ENCODE measurements at regions not wholly inside any gene's neighbourhood (a gene's known extent, or its start where the extent isn't known, plus 50 kb on each side); places are given as distances from the start of the nearest gene placed in this dataset.

DNA sequence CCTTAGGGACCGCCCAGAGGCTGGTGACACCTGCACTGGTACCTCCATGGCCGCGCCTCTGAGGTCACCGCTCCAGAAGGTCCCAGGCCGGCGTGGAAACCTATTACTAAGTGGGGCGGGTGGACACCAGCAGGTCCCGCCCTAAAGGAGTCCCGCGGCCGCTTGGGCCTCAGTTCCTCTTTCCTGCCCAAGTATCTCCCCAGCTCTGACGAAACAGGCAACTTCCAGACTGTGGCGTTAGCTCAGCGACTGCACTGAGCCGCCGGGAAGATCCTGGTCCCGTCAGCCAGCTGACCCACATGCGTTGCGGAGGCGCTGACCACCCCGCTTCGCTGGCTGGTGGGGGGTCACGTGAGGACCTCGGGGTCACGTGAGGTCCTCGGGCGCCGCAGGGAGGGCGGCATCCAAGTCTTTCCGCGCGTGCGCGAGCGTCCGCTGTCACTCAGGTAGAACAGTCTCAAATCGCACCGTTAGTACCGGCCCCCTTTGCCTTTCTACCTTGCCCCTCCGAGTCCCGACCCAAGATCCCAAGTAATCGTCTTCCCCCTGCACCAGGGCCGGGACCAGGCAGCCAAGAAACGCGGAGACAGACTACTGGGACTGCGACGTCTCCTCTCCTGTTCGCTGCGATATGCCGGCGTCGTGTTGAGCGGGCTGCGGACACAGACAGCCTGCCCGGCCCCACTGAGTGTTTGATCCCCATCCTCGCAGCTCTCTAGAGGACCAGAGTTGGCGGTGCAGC lies 53.7 kb upstream of the KDM4C start:
- DNase-seq, result peak; percentile 89 to 94

DNA sequence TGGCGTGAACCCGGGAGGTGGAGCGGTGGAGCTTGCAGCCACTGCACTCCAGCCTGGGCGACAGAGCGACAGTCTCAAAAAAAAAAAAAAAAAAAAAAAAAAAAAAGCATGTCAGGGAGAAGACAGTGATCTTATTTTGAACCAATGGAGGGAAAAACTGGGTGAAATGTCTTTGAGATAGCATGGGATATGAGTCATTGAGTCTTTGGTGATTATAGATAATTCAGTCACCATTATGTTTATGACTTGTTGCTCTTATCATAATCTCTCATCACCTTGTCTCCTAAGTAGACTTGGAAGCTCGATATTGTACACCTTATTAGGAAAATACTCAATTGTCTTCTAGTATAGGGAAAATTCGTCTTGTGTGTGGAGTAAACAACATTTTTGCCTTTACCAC lies 55.1 kb upstream of the KDM4C start:
- Histone ChIP-seq H3K9me3 (ENCODE audit: control insufficient read depth in 2 of 2, insufficient read depth in 1 of 2, low read depth in 1 of 2, low read length in 1 of 2) (peaks cover 0 to 4% of the 10 kb centered on the region in 2 donors), H3K4me1 (ENCODE audit: control insufficient read depth in 3 of 3, insufficient read depth in 2 of 3, low read depth in 1 of 3, low read length in 2 of 3) (peaks cover 0 to 4% (median 0%) of the 10 kb centered on the region in 3 donors), H3K27ac (ENCODE audit: low read depth in 1 of 3, low read length in 2 of 3) (no peak overlapping the region), H3K27me3 (ENCODE audit: control insufficient read depth in 3 of 3, insufficient read depth in 3 of 3, low read length in 3 of 3) (peaks cover 0 to 3% (median 0%) of the 10 kb centered on the region in 3 donors), H3K4me3 (ENCODE audit: low read depth in 1 of 3, low read length in 3 of 3) (no peak overlapping the region), H3K36me3 (ENCODE audit: control insufficient read depth in 3 of 3, insufficient read depth in 2 of 3, low read depth in 1 of 3, low read length in 3 of 3) (no peaks in the 10 kb centered on the region)
- WGBS, 3 donors, result 71 to 83% (median 74%) methylated on average over 7 of the region's 7 CpGs
- FAIRE-seq (no peak), DNase-seq (peak in 1 of 2 donors; percentile 43)

More for the DNA sequence above, 53.7 kb upstream of the KDM4C start:
- Histone ChIP-seq H3K27ac (ENCODE audit: low read depth in 1 of 3, low read length in 2 of 3) (peak overlapping the region; percentile 77 to 95 (median 79)), H3K36me3 (ENCODE audit: control insufficient read depth in 3 of 3, insufficient read depth in 2 of 3, low read depth in 1 of 3, low read length in 3 of 3) (no peaks in the 10 kb centered on the region), H3K9me3 (ENCODE audit: control insufficient read depth in 2 of 2, insufficient read depth in 1 of 2, low read depth in 1 of 2, low read length in 1 of 2) (peaks cover 0 to 12% of the 10 kb centered on the region in 2 donors), H3K27me3 (ENCODE audit: control insufficient read depth in 3 of 3, insufficient read depth in 3 of 3, low read length in 3 of 3) (peaks cover 0 to 3% (median 0%) of the 10 kb centered on the region in 3 donors), H3K4me1 (ENCODE audit: control insufficient read depth in 3 of 3, insufficient read depth in 2 of 3, low read depth in 1 of 3, low read length in 2 of 3) (peaks cover 0 to 4% (median 0%) of the 10 kb centered on the region in 3 donors), H3K4me3 (ENCODE audit: low read depth in 1 of 3, low read length in 3 of 3) (peak overlapping the region; percentile 51 to 86 (median 61))
- WGBS, 3 donors, result 0 to 1% (median 1%) methylated on average over 54 to 57 of the region's 57 CpGs
- FAIRE-seq, result no peak

DNA sequence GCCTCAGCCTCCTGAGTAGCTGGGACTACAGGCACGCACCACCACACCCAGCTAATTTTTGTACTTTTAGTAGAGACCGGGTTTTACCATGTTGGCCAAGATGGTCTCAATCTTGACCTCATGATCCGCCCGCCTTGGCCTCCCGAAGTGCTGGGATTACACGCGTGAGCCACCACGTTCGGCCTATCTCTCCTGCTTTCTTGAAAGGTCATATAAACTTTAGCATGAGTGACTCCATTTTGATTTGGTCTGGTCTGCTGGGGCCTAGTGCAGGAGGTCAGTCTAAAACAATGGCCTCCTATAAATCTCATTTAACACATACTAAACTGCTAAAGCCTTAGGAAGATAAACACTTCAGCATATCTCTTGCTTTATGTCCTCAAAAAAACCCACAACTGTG lies 50.6 kb upstream of the GLDC start:
- DNase-seq, result no peak

DNA sequence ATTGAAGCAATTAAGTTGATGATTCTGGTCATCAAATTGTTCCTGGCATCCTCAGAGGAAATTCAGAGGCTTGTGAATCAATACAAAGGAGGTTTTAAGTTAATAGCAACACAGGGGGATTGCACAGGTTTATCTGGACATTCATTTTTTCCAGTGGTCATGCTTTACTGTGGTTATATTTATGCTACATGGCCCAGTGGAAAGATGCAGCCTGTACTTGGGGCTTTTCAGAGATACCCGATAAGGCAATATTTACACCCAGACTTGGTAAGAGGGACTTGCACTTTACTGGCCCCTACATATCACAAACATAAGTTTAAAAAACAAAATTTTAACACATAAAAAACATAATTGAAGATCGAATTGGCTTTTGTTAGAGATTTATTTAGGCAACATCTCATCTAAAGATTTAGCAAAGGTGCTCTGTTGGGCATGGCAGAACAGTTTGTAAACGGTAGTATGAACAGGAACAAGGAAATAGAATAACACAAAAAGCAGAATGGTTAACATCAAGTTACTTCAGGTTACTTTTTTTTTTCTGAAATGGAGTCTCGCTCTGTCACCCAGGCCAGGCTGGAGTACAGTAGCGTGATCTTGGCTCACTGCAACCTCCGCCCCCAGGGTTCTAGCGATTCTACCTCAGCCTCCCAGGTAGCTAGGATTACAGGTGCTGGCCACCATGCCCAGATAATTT lies 49.7 kb upstream of the GLDC start:
- Histone ChIP-seq H3K27ac (ENCODE audit: low read depth in 1 of 3, low read length in 2 of 3) (no peak overlapping the region), H3K27me3 (ENCODE audit: control insufficient read depth in 3 of 3, insufficient read depth in 3 of 3, low read length in 3 of 3) (no peaks in the 10 kb centered on the region)
- 77 to 86% (median 85%) methylated on average over 7 of the region's 7 CpGs for WGBS, 3 donors

More for the DNA sequence above, 50.6 kb upstream of the GLDC start:
- H3K4me3 ChIP-seq (ENCODE audit: low read depth in 1 of 3, low read length in 3 of 3), result no peak overlapping the region
- 89 to 95% (median 94%) methylated on average over 9 of the region's 9 CpGs for WGBS, 3 donors
- no peak overlapping the region for H3K27ac ChIP-seq (ENCODE audit: low read depth in 1 of 3, low read length in 2 of 3)
- no peaks in the 10 kb centered on the region for H3K36me3 ChIP-seq (ENCODE audit: control insufficient read depth in 3 of 3, insufficient read depth in 2 of 3, low read depth in 1 of 3, low read length in 3 of 3)
- no peaks in the 10 kb centered on the region for H3K4me1 ChIP-seq (ENCODE audit: control insufficient read depth in 3 of 3, insufficient read depth in 2 of 3, low read depth in 1 of 3, low read length in 2 of 3)
- peaks cover 0 to 3% (median 0%) of the 10 kb centered on the region in 3 donors for H3K27me3 ChIP-seq (ENCODE audit: control insufficient read depth in 3 of 3, insufficient read depth in 3 of 3, low read length in 3 of 3)
- FAIRE-seq, result no peak
- H3K9me3 ChIP-seq (ENCODE audit: control insufficient read depth in 2 of 2, insufficient read depth in 1 of 2, low read depth in 1 of 2, low read length in 1 of 2), result no peaks in the 10 kb centered on the region

More for the DNA sequence above, 49.7 kb upstream of the GLDC start:
- no peaks in the 10 kb centered on the region for H3K4me1 ChIP-seq (ENCODE audit: control insufficient read depth in 3 of 3, insufficient read depth in 2 of 3, low read depth in 1 of 3, low read length in 2 of 3)
- DNase-seq (no peak), FAIRE-seq (no peak)
- H3K9me3 ChIP-seq (ENCODE audit: control insufficient read depth in 2 of 2, insufficient read depth in 1 of 2, low read depth in 1 of 2, low read length in 1 of 2), result no peaks in the 10 kb centered on the region
- H3K36me3 ChIP-seq (ENCODE audit: control insufficient read depth in 3 of 3, insufficient read depth in 2 of 3, low read depth in 1 of 3, low read length in 3 of 3), result no peaks in the 10 kb centered on the region
- no peak overlapping the region for H3K4me3 ChIP-seq (ENCODE audit: low read depth in 1 of 3, low read length in 3 of 3)

Data from small intestine (tissue), 7 donors.